GM06990 (cell line): ENCODE measurements at regions not wholly inside any gene's neighbourhood (a gene's known extent, or its start where the extent isn't known, plus 50 kb on each side); places are given as distances from the start of the nearest gene placed in this dataset.

Experiments used
- DNase-seq: peaks from one replicate; pipeline ENCODE4 v3.0.0-alpha.2; 2011; ENCODE audit not compliant: insufficient read length; ENCODE audit errors: extremely low read depth
- H3K27me3 ChIP-seq: replicated peaks from 2 replicates; pipeline ENCODE4 v1.6.0; 2011; ENCODE audit warnings: low read length; ENCODE audit not compliant: control insufficient read depth, insufficient read depth
- H3K36me3 ChIP-seq: 2 replicates; pipeline ENCODE4 v1.5.1; 2011; ENCODE audit warnings: low read length; ENCODE audit not compliant: control insufficient read depth, insufficient read depth
- H3K4me3 ChIP-seq: replicated peaks from 2 replicates; pipeline ENCODE4 v1.5.1; 2011; ENCODE audit warnings: low read depth, mild to moderate bottlenecking, control low read depth, low read length
- CTCF ChIP-seq: IDR thresholded peaks from 2 replicates; pipeline ENCODE4 v1.5.1; 2011; ENCODE audit warnings: low read length, control low read depth, mild to moderate bottlenecking, inconsistent platforms; ENCODE audit not compliant: insufficient read depth, poor library complexity, severe bottlenecking

DNA sequence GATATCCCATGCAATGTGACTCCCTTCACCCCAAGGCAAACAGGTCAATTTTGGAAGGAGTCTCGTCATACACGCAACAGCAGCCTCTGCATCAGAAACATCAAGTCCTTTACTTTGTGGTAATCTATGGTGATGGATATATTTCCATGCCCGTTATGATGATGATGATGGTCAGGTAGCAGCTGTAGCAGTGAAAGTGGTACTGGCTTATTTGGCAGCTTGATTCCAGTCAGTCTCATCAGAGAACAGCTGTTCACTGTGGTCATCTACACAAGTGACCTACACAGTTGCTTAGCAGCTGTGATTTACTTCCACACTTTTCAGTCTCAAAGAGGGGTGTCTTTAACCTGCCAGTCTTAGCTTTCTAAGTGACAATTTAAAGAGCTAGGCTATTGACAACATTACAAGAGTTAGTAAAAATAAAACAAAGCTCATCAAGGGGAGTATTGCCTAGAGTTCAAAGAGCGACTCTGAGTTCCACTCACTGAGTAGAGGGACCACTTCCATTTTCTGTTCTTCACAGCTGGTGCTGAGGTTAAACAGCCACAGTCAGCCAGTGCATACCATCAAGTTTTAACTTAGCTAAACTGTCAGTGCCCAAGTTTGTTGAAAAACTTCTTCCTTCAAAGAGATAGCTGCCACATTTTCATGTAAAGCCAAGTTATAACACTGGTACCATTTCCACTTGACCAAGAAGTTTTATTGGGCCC lies 587.4 kb upstream of the KCNMB2 start:
- Histone ChIP-seq H3K4me3 (no peak overlapping the region), H3K27me3 (no peaks in the 10 kb centered on the region; the same call in 1 of the 2 replicates), H3K36me3 (no peaks in the 10 kb centered on the region)
- no peak for DNase-seq
- TF ChIP-seq CTCF: no peak

GRCh38 chr3:177959188-177959587 lies 577.0 kb upstream of the KCNMB2 start:
- no peak for DNase-seq
- Histone ChIP-seq H3K36me3 (no peaks in the 10 kb centered on the region), H3K27me3 (no peaks in the 10 kb centered on the region; the same call in 1 of the 2 replicates), H3K4me3 (no peak overlapping the region)
- no peak for TF ChIP-seq CTCF

- no peak for TF ChIP-seq CTCF
- no peak for DNase-seq
- H3K27me3 ChIP-seq: no peaks in the 10 kb centered on the region
- H3K36me3 ChIP-seq: no peaks in the 10 kb centered on the region
- H3K4me3 ChIP-seq: no peak overlapping the region
These were observed 576.2 kb upstream of the KCNMB2 start for GRCh38 chr3:177960014-177960413.

- no peak for TF ChIP-seq CTCF
- no peaks in the 10 kb centered on the region for H3K36me3 ChIP-seq
These were observed 575.5 kb upstream of the KCNMB2 start for GRCh38 chr3:177960722-177961121.

GRCh38 chr3:177961784-177962183 lies 574.5 kb upstream of the KCNMB2 start:
- no peak for TF ChIP-seq CTCF
- Histone ChIP-seq H3K4me3 (no peak overlapping the region), H3K36me3 (no peaks in the 10 kb centered on the region)

More at GRCh38 chr3:177960722-177961121, 575.5 kb upstream of the KCNMB2 start:
- Histone ChIP-seq H3K4me3 (no peak overlapping the region), H3K27me3 (no peaks in the 10 kb centered on the region)
- no peak for DNase-seq

More at GRCh38 chr3:177961784-177962183, 574.5 kb upstream of the KCNMB2 start:
- DNase-seq: no peak
- H3K27me3 ChIP-seq: no peaks in the 10 kb centered on the region
